Stimulated activated CD8-positive, alpha-beta memory T cell treated with anti-CD3 and anti-CD28 coated beads, Interleukin-15, amount 100 ng/mL, for 24 hours (primary cell): ENCODE measurements at regions not wholly inside any gene's neighbourhood (a gene's known extent, or its start where the extent isn't known, plus 50 kb on each side); places are given as distances from the start of the nearest gene placed in this dataset.
"Not testable (repeated sequence)": the region's sequence is repeated elsewhere in the genome, so short reads cannot be mapped to it uniquely, and the experiment has no call there.

ENCODE experiments used
- DNase-seq: peaks from one replicate; pipeline ENCODE4 v3.0.0-alpha.2; 2020; ENCODE audit warnings: low read depth

GRCh38 chr17:45646288-45646988 is 137.7 kb upstream of the CRHR1 start:
- DNase-seq = no peak

GRCh38 chr17:45648642-45649041 is 135.5 kb upstream of the CRHR1 start:
- DNase-seq = no peak

GRCh38 chr17:45649796-45650195 is 134.3 kb upstream of the CRHR1 start:
- DNase-seq = no peak

- no peak for DNase-seq
Measured at GRCh38 chr17:45650561-45650960, 133.6 kb upstream of the CRHR1 start.

GRCh38 chr17:45651145-45651709 is 132.9 kb upstream of the CRHR1 start:
- DNase-seq = no peak

GRCh38 chr17:45653616-45654015 is 130.5 kb upstream of the CRHR1 start:
- no peak for DNase-seq

GRCh38 chr17:45656527-45657181 is 127.5 kb upstream of the CRHR1 start:
- no peak for DNase-seq

GRCh38 chr17:45660474-45660873 is 123.6 kb upstream of the CRHR1 start:
- DNase-seq = no peak

GRCh38 chr17:45662432-45662831 is 121.7 kb upstream of the CRHR1 start:
- DNase-seq = no peak

- no peak for DNase-seq
Measured at GRCh38 chr17:45663772-45664171, 120.3 kb upstream of the CRHR1 start.

GRCh38 chr17:45664921-45665320 is 119.2 kb upstream of the CRHR1 start:
- DNase-seq = no peak

- no peak for DNase-seq
Measured at GRCh38 chr17:45666046-45666600, 118.0 kb upstream of the CRHR1 start.

GRCh38 chr17:45666641-45667040 is 117.5 kb upstream of the CRHR1 start:
- no peak for DNase-seq

- no peak for DNase-seq
Measured at GRCh38 chr17:45667591-45668171, 116.4 kb upstream of the CRHR1 start.

- DNase-seq = no peak
Measured at GRCh38 chr17:45668316-45668715, 115.8 kb upstream of the CRHR1 start.

- DNase-seq = no peak
Measured at GRCh38 chr17:45672301-45672700, 111.8 kb upstream of the CRHR1 start.

- no peak for DNase-seq
Measured at GRCh38 chr17:45672792-45673191, 111.3 kb upstream of the CRHR1 start.

GRCh38 chr17:45673759-45674158 is 110.4 kb upstream of the CRHR1 start:
- not testable (repeated sequence) for DNase-seq

- DNase-seq = no peak
Measured at GRCh38 chr17:45675012-45675411, 109.1 kb upstream of the CRHR1 start.

- no peak for DNase-seq
Measured at GRCh38 chr17:45675892-45676291, 108.2 kb upstream of the CRHR1 start.

- DNase-seq = no peak
Measured at GRCh38 chr17:45676695-45677094, 107.4 kb upstream of the CRHR1 start.

GRCh38 chr17:45677770-45678169 is 106.3 kb upstream of the CRHR1 start:
- no peak for DNase-seq

- DNase-seq = no peak
Measured at GRCh38 chr17:45679426-45679825, 104.7 kb upstream of the CRHR1 start.
